H9 (cell line): ENCODE measurements at regions not wholly inside any gene's neighbourhood (a gene's known extent, or its start where the extent isn't known, plus 50 kb on each side); places are given as distances from the start of the nearest gene placed in this dataset.

Source experiments
- DNase-seq: peaks from one replicate; pipeline ENCODE4 v3.0.0-alpha.2; 2017
- H2AFZ ChIP-seq: one replicate; pipeline ENCODE4 v1.6.1; 2013; ENCODE audit warnings: mild to moderate bottlenecking, low read length, control low read depth, moderate library complexity
- H2AK5ac ChIP-seq: 2 replicates; pipeline ENCODE4 v1.6.1; 2013; ENCODE audit warnings: low read length, control low read depth, mixed read lengths; ENCODE audit not compliant: insufficient read length
- H2BK120ac ChIP-seq: one replicate; pipeline ENCODE4 v1.6.1; 2013; ENCODE audit warnings: low read depth, mild to moderate bottlenecking, low read length, control low read depth, inconsistent platforms; ENCODE audit not compliant: poor library complexity, severe bottlenecking
- H2BK12ac ChIP-seq: 2 replicates; pipeline ENCODE4 v1.6.1; 2013; ENCODE audit warnings: low read length, control low read depth, mixed read lengths, low read depth; ENCODE audit not compliant: insufficient read length
- H2BK15ac ChIP-seq: 2 replicates; pipeline ENCODE4 v1.6.1; 2013; ENCODE audit warnings: low read depth, low read length, control low read depth
- H2BK20ac ChIP-seq: one replicate; pipeline ENCODE4 v1.6.1; 2013; ENCODE audit warnings: low read depth, mild to moderate bottlenecking, low read length, control low read depth, inconsistent platforms; ENCODE audit not compliant: poor library complexity, severe bottlenecking
- H2BK5ac ChIP-seq: 2 replicates; pipeline ENCODE4 v1.6.1; 2013; ENCODE audit warnings: low read length, control low read depth, mixed read lengths; ENCODE audit not compliant: insufficient read length
- H3K14ac ChIP-seq: 2 replicates; pipeline ENCODE4 v1.6.1; 2013; ENCODE audit warnings: low read length, control low read depth; ENCODE audit not compliant: insufficient read depth
- H3K18ac ChIP-seq: 2 replicates; pipeline ENCODE4 v1.6.1; 2013; ENCODE audit warnings: low read depth, mild to moderate bottlenecking, mixed read lengths, low read length, control low read depth; ENCODE audit not compliant: insufficient read length
- H3K23ac ChIP-seq: 2 replicates; pipeline ENCODE4 v1.6.1; 2013; ENCODE audit warnings: low read length, control low read depth, mixed read lengths, low read depth; ENCODE audit not compliant: insufficient read length
- H3K23me2 ChIP-seq: 2 replicates; pipeline ENCODE4 v1.6.1; 2013; ENCODE audit warnings: low read depth, mild to moderate bottlenecking, mixed read lengths, low read length, control low read depth; ENCODE audit not compliant: insufficient read length, poor library complexity, severe bottlenecking
- H3K27ac ChIP-seq: 2 replicates; pipeline ENCODE4 v1.5.1; 2013; ENCODE audit warnings: low read length, control low read depth, mixed read lengths, low read depth; ENCODE audit not compliant: insufficient read length
- H3K27me3 ChIP-seq: 2 replicates; pipeline ENCODE4 v1.6.1; 2013; ENCODE audit warnings: low read length, control low read depth, inconsistent platforms; ENCODE audit not compliant: insufficient read depth
- H3K4ac ChIP-seq: 2 replicates; pipeline ENCODE4 v1.6.1; 2013; ENCODE audit warnings: low read depth, mild to moderate bottlenecking, control low read depth, inconsistent platforms, low read length, moderate library complexity
- H3K4me1 ChIP-seq: 2 replicates; pipeline ENCODE4 v1.6.1; 2013; ENCODE audit warnings: low read length, control low read depth, inconsistent platforms; ENCODE audit not compliant: insufficient read depth
- H3K4me2 ChIP-seq: 2 replicates; pipeline ENCODE4 v1.6.1; 2013; ENCODE audit warnings: low read length, control low read depth, mixed read lengths; ENCODE audit not compliant: insufficient read length, insufficient read depth
- H3K56ac ChIP-seq: 2 replicates; pipeline ENCODE4 v1.6.1; 2013; ENCODE audit warnings: low read depth, mild to moderate bottlenecking, mixed read lengths, low read length, control low read depth; ENCODE audit not compliant: insufficient read length
- H3K79me1 ChIP-seq: 2 replicates; pipeline ENCODE4 v1.6.1; 2013; ENCODE audit warnings: low read depth, mild to moderate bottlenecking, moderate library complexity, low read length, control low read depth, inconsistent platforms; ENCODE audit not compliant: insufficient read depth, poor library complexity, severe bottlenecking
- H3K79me2 ChIP-seq: 2 replicates; pipeline ENCODE4 v1.6.1; 2013; ENCODE audit warnings: low read length, control low read depth, inconsistent platforms; ENCODE audit not compliant: insufficient read depth
- H3K9ac ChIP-seq: 2 replicates; pipeline ENCODE4 v1.6.1; 2013; ENCODE audit warnings: low read length, control low read depth, mixed read lengths; ENCODE audit not compliant: insufficient read length; ENCODE audit errors: extremely low read depth
- H3K9me3 ChIP-seq: one replicate; pipeline ENCODE4 v1.6.1; 2013; ENCODE audit warnings: low read depth, low read length, inconsistent platforms; ENCODE audit not compliant: control insufficient read depth
- H3T11ph ChIP-seq: one replicate; pipeline ENCODE4 v1.6.1; 2013; ENCODE audit warnings: mild to moderate bottlenecking, low read length, control low read depth, inconsistent platforms
- H4K20me1 ChIP-seq: one replicate; pipeline ENCODE4 v1.6.1; 2013; ENCODE audit not compliant: control insufficient read depth, insufficient read length, insufficient read depth
- H4K5ac ChIP-seq: 2 replicates; pipeline ENCODE4 v1.6.1; 2013; ENCODE audit warnings: low read depth, mild to moderate bottlenecking, mixed read lengths, low read length, control low read depth; ENCODE audit not compliant: insufficient read length
- H4K8ac ChIP-seq: replicated peaks from 2 replicates; pipeline ENCODE4 v1.6.1; 2013; ENCODE audit warnings: low read length, control low read depth, mixed read lengths, low read depth; ENCODE audit not compliant: insufficient read length
- H4K91ac ChIP-seq: 2 replicates; pipeline ENCODE4 v1.6.1; 2013; ENCODE audit warnings: low read depth, mild to moderate bottlenecking, moderate library complexity, mixed read lengths, low read length, control low read depth; ENCODE audit not compliant: insufficient read length
- H3K27ac Mint-ChIP-seq, 3 experiments: 2 replicates in 2 of 3; 3 replicates in 1 of 3; pipeline ENCODE4 v1.8.0; 2020 to 2021; ENCODE audit warnings: mixed read lengths in 3 of 3, mild to moderate bottlenecking in 1 of 3, moderate library complexity in 1 of 3
- H3K27me3 Mint-ChIP-seq: 2 replicates; pipeline ENCODE4 v1.8.0; 2021; ENCODE audit warnings: low read depth, mild to moderate bottlenecking, moderate library complexity, mixed read lengths
- H3K36me3 Mint-ChIP-seq, 3 experiments: 2 replicates in 2 of 3; 3 replicates in 1 of 3; pipeline ENCODE4 v1.8.0; 2020 to 2021; ENCODE audit warnings: low read depth in 3 of 3, mixed read lengths in 3 of 3; ENCODE audit not compliant: insufficient read depth in 1 of 3
- H3K4me1 Mint-ChIP-seq, 2 experiments: 2 replicates each; pipeline ENCODE4 v1.8.0; 2020; ENCODE audit warnings: mixed read lengths in 2 of 2
- H3K4me3 Mint-ChIP-seq, 2 experiments: 2 replicates in 1 of 2; 3 replicates in 1 of 2; pipeline ENCODE4 v1.8.0; 2020 to 2021; ENCODE audit warnings: mild to moderate bottlenecking in 2 of 2, mixed read lengths in 2 of 2, moderate library complexity in 1 of 2
- H3K9me3 Mint-ChIP-seq, 2 experiments: 2 replicates in 1 of 2; 3 replicates in 1 of 2; pipeline ENCODE4 v1.8.0; 2020; ENCODE audit warnings: mild to moderate bottlenecking in 2 of 2, mixed read lengths in 2 of 2, moderate library complexity in 1 of 2
- WGBS: extraction: QIAGEN DNeasy Blood & Tissue Kit; methylation state at CpG from one replicate; pipeline ENCODE4 v1.1.7; 2013; ENCODE audit warnings: missing lambda C conversion rate, low lambda C conversion rate, mixed read lengths; ENCODE audit not compliant: insufficient read length; ENCODE audit errors: extremely low coverage; 5-methylcytosine and 5-hydroxymethylcytosine counted together
- TF ChIP-seq, protein P1 (sequence below): fragments of 200-600 bp; sonication (generic); conservative IDR thresholded peaks from 3 replicates; pipeline ENCODE4 v1.8.0; 2021; ENCODE audit warnings: antibody characterized with exemption, mild to moderate bottlenecking

- H3K4me2 ChIP-seq, result no peak overlapping the region
- H3K56ac ChIP-seq, result no peak overlapping the region
- H3T11ph ChIP-seq, result no peak overlapping the region
- H3K27ac ChIP-seq, result no peak overlapping the region
- Mint-ChIP-seq H3K4me3 (no peak overlapping the region), H3K4me1 (peaks cover 24 to 25% of the 10 kb centered on the region in 2 experiments), H3K9me3 (peaks cover 3 to 9% of the 10 kb centered on the region in 2 experiments; a peak in 3 of 5 replicates), H3K27ac (no peak overlapping the region), H3K27me3 (peaks cover 57% of the 10 kb centered on the region), H3K36me3 (peaks cover 0 to 7% (median 2%) of the 10 kb centered on the region in 3 experiments; a peak in 3 of 7 replicates)
- H3K14ac ChIP-seq, result no peak overlapping the region
- no peak overlapping the region for H2BK12ac ChIP-seq
- H3K27me3 ChIP-seq, result no peaks in the 10 kb centered on the region; the same call in 1 of the 2 replicates
- no peak overlapping the region for H2BK120ac ChIP-seq
- H3K79me1 ChIP-seq, result no peaks in the 10 kb centered on the region
- no peaks in the 10 kb centered on the region for H3K9me3 ChIP-seq
- no peak overlapping the region for H3K4ac ChIP-seq
- no peaks in the 10 kb centered on the region for H4K20me1 ChIP-seq
- H2AFZ ChIP-seq, result no peak overlapping the region
- WGBS, result no CpG with 5 or more reads among the region's 11 CpGs
- H2BK5ac ChIP-seq, result no peak overlapping the region
- H3K9ac ChIP-seq, result no peak overlapping the region
- H4K91ac ChIP-seq, result no peak overlapping the region
- 0 out of 2 replicates have a peak, but pooled peaks cover 3% of the 10 kb centered on the region for H3K4me1 ChIP-seq
- H2BK15ac ChIP-seq, result no peak overlapping the region
- no peak overlapping the region for H2AK5ac ChIP-seq
- no peak overlapping the region for H4K8ac ChIP-seq
- TF ChIP-seq, protein P1, sequence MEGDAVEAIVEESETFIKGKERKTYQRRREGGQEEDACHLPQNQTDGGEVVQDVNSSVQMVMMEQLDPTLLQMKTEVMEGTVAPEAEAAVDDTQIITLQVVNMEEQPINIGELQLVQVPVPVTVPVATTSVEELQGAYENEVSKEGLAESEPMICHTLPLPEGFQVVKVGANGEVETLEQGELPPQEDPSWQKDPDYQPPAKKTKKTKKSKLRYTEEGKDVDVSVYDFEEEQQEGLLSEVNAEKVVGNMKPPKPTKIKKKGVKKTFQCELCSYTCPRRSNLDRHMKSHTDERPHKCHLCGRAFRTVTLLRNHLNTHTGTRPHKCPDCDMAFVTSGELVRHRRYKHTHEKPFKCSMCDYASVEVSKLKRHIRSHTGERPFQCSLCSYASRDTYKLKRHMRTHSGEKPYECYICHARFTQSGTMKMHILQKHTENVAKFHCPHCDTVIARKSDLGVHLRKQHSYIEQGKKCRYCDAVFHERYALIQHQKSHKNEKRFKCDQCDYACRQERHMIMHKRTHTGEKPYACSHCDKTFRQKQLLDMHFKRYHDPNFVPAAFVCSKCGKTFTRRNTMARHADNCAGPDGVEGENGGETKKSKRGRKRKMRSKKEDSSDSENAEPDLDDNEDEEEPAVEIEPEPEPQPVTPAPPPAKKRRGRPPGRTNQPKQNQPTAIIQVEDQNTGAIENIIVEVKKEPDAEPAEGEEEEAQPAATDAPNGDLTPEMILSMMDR, result no peak
- H3K18ac ChIP-seq, result no peak overlapping the region
- H3K79me2 ChIP-seq, result no peaks in the 10 kb centered on the region
- no peak for DNase-seq
- no peak overlapping the region for H3K23ac ChIP-seq
- no peak overlapping the region for H2BK20ac ChIP-seq
- no peak overlapping the region for H4K5ac ChIP-seq
- no peaks in the 10 kb centered on the region for H3K23me2 ChIP-seq
Measured at GRCh38 chr11:116537709-116538108, 235.1 kb downstream of the BUD13 start.
